Prostate gland (tissue), 2 donors: ENCODE measurements at regions not wholly inside any gene's neighbourhood (a gene's known extent, or its start where the extent isn't known, plus 50 kb on each side); places are given as distances from the start of the nearest gene placed in this dataset.

ENCODE experiments used
- POLR2A ChIP-seq: fragments of 450-650 bp; IDR thresholded peaks from one replicate; pipeline ENCODE4 v1.6.1; 2016; ENCODE audit warnings: antibody characterized with exemption, mild to moderate bottlenecking
- POLR2AphosphoS5 ChIP-seq: sonication (generic); formaldehyde crosslinking; IDR thresholded peaks from one replicate; pipeline ENCODE4 v1.6.1; 2017; ENCODE audit warnings: antibody characterized with exemption
- TF ChIP-seq, protein P1 (sequence below), 4 experiments: fragments of 200-600 bp in 2 of 4; fragments of 450-650 bp in 2 of 4; sonication (generic) in 2 of 4; IDR thresholded peaks; 1 replicate in 3 of 4; 2 replicates in 1 of 4; pipeline ENCODE4 v1.5.1; 2016 to 2019; ENCODE audit warnings: antibody characterized with exemption in 4 of 4, mild to moderate bottlenecking in 2 of 4, moderate library complexity in 2 of 4

DNA sequence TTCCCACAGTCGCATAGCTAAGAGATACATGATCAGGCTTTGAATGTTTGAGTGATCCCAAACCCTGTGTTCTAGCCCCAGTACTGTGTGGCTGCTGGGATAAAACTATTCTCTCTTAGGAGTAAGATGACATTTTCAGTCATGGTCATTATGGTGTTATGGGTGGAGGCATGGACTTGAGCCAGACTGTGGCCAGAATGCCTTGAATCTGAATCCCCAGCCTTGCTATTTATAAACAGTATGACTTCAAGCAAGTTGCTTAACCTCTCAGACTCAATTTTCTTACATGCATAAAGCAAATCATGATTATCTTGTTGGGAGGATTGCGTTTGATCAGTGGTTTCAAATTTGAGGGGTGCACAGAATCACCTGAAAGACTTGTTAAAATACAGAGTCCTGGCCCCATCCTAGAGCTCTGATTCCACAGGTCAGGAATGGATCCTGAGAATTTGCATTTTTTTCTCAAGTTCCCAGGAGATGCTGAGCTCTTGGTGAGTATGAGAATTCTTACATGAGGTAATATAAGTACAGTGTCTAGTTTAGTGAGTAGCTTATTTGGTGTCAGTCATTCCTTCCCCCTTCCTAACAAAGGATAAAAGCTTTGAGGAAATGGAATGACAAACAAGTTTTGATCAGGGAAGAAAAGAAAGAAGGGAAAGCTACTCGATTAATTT is 571.7 kb downstream of the METTL15 start:
- TF ChIP-seq, protein P1, sequence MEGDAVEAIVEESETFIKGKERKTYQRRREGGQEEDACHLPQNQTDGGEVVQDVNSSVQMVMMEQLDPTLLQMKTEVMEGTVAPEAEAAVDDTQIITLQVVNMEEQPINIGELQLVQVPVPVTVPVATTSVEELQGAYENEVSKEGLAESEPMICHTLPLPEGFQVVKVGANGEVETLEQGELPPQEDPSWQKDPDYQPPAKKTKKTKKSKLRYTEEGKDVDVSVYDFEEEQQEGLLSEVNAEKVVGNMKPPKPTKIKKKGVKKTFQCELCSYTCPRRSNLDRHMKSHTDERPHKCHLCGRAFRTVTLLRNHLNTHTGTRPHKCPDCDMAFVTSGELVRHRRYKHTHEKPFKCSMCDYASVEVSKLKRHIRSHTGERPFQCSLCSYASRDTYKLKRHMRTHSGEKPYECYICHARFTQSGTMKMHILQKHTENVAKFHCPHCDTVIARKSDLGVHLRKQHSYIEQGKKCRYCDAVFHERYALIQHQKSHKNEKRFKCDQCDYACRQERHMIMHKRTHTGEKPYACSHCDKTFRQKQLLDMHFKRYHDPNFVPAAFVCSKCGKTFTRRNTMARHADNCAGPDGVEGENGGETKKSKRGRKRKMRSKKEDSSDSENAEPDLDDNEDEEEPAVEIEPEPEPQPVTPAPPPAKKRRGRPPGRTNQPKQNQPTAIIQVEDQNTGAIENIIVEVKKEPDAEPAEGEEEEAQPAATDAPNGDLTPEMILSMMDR (IDR thresholded peaks at IDR 0.05): no peak
- no peak for TF ChIP-seq POLR2AphosphoS5
- no peak for TF ChIP-seq POLR2A
